ENCODE measurements at regions not wholly inside any gene's neighbourhood (a gene's known extent, or its start where the extent isn't known, plus 50 kb on each side); places are given as distances from the start of the nearest gene placed in this dataset.

GRCh38 chr2:173500953-173501352 lies 146.3 kb downstream of the CDCA7 start:
- TF ChIP-seq CTCF (IDR thresholded peaks at IDR 0.05; ENCODE audit: low read length) (no peak), EZH2 (optimal IDR thresholded peaks at IDR 0.05; ENCODE audit: low read depth, low read length) (no peak), EZH2phosphoT487 (IDR thresholded peaks at IDR 0.05; ENCODE audit: low read length) (no peak)
